H4 (cell line): ENCODE measurements at regions not wholly inside any gene's neighbourhood (a gene's known extent, or its start where the extent isn't known, plus 50 kb on each side); places are given as distances from the start of the nearest gene placed in this dataset.
"Not testable (repeated sequence)": the region's sequence is repeated elsewhere in the genome, so short reads cannot be mapped to it uniquely, and the experiment has no call there.

ENCODE experiments used
- DNase-seq: peaks from one replicate; pipeline ENCODE4 v3.0.0-alpha.2; 2015; ENCODE audit warnings: low spot score

DNA sequence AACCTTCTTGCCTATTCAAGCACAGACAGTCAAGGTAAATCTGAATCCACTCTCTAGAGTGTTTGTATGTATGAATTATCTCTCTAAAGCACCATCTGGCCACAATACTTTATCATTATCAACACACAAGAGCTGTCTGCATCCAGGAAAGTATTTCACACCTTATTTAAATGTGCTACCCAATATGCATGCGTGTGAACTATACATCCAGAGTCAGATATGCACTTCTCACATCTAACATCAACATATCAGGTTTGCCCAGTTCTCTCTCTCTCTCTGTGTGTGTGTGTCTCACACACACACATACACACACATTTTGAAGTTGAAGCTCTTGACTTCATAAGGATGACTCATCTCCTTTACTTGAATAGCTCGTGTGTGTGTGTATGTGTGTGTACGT lies 697.5 kb upstream of the PCDH20 start:
- DNase-seq: peak; percentile 5

DNA sequence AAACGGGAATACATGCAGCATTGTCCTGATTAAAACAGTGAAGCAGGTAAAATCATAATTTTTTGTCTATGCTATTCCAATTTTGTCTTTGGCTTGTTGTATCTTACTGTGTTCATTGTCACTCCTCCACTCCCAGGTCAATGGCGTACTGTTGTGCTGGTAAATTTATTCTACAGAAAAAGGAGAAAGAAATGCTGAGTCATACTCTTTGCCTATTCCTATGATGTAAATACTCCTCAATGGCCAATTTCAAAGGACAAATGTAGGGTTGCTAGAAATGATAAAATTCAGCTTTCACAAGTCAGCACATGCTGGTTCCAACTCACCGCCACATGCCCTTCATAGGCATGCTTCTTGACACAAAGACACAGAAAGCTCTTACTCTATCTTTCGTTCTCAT lies 694.4 kb upstream of the PCDH20 start:
- no peak for DNase-seq

DNA sequence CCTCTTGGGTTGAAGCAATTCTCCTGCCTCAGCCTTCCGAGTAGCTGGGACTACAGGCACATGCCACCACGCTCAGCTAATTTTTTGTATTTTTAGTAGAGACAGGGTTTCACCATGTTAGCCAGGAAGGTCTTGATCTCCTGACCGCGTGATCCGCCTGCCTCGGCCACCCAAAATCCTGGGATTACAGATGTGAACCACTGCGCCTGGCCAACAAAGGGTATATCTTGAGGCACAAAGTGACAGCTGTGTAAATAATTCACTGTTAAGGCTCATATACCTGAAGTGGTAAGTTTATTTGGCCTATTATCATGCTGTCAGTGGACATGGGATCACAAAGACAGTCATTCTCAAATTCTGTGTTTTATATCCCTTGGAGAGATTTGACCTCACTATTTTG lies 688.5 kb upstream of the PCDH20 start:
- not testable (repeated sequence) for DNase-seq

DNA sequence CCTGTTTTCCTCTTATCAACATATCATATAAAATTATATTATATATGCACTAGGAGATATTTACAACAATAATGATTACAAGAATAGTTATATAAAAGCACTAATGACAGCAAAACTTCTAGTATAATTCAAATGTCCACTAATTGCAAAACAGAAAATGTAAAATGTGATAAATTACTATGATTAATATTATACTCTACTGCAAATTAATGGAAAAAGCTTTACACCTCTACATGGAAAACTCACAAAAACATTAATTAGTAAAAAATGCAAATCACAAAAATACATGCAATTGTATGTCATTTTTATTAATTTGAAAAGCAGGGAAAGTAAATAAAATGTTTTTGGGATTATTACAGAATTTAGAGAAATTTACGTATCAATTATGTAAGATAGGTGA lies 681.0 kb upstream of the PCDH20 start:
- DNase-seq: no peak

DNA sequence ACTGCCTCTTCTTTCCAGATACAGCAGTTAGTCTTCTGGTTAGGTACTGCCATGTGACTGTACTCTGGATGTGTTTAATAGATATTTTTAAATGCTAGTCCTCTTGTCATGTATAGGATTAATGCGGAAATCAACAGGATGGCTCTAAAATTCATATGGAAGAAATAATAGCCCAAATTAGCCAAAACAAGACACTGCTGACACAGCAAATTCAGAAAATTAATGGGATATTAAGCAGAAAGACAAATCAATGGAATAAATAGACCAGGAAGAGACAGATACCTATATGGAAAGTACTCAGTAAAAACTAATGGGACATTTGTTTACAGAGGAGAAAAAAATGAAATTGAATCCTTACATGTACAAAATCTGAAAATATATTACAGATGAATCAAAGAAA lies 679.3 kb upstream of the PCDH20 start:
- no peak for DNase-seq

DNA sequence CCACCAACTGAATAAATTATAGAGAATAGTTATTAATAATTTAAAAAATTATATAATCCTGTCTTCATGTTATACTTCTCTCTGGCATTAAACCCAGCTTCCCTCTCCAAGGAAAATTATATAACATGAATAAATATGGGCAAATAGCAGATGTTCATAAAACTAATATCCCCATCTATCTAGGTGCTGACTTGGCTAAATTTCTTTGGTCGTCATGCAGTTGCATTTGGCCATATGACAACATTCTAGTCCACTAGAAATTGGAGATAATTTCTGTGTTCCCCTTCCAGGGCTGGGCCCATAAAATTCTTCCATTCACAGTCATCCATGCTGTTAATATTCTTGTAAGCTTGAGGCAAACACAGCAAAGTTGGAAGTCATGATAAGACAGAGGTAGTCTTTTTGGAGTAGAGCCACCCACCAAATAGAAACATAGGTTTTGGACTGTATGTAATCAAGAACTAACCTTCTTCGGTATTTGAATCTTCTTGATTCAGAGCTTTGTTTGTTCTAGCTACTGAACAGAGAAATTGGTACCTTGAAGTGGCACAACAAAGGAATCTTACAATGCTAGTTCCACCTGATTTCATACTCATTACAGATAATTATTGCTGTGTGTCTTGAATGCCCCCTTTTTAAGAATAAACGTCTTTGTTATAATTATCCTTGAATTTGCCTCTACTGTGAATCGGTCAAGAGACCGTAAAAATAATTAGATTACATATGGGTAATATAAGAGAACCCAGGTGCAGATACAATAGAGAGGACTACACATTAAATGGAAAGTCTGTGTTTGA lies 678.5 kb upstream of the PCDH20 start:
- no peak for DNase-seq

DNA sequence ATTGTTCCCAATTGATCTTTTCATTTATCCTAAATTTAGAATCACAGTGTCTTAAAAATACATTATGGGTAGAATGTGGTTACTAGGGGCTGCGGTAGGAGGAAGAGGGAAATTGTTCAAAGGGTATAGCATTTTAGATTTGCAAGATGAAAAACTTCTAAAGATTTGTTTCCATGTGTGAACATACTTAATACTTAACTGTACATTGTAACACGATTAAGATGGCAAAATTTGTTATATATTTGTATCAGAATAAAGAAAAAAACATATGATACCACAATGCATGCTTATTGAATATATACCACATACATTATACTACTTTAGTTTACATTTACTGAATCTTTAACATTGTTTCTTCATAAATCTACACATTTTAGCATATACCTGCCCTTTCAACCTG lies 677.3 kb upstream of the PCDH20 start:
- no peak for DNase-seq

DNA sequence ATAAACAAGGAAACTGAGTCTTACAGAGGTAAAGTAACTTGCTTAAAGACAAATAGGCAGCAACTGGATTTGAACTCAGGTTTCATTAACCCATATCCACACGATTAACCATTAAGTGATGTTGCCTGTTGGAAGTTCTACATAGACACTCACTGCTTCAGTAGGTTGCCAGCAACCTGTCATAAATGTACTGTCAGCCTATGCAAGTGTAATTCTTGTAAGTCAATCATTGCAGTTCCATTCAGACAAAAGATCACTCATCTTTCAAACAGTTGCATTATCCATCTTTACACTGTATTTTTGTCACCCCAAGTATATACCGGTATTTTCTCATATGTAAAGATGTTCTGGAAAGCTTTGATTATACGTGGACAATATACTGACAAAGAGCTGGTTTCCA lies 676.9 kb upstream of the PCDH20 start:
- DNase-seq: no peak

DNA sequence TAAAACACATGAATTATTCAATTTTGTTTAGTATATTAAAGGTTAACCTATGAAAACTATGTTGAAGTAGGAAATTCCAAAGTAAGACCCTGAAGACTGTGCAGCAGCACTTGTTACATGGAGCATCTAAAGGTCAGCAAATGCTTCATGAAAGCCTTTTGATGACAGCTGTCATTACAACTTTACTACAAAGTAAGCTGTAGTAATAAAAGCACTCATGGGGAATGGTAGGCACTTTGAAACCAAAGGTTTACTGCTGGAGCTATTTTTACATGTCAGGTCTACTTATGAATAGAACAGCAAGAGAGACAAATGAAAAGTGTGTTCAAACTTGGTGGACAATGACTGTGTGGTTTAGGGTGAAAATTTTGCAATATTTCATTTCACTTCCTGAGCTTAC lies 672.5 kb upstream of the PCDH20 start:
- no peak for DNase-seq

DNA sequence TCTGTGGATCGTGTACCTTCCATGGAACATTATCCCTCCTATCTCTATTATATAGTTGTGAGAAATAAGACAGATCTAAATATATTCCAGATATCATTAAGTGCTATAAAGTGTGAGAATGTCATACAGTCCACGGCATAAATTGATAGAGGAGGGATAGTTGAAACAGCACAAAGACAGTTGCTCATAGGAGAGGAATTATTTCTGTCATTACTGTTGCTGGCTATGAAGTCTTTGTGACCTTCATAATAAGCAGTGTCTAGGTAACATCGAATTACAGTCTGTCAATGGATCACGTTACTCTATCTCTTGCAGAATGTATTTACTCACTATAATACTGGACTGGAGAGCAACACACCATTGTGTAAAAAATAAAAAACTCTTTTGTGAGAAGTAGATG lies 671.5 kb upstream of the PCDH20 start:
- no peak for DNase-seq

DNA sequence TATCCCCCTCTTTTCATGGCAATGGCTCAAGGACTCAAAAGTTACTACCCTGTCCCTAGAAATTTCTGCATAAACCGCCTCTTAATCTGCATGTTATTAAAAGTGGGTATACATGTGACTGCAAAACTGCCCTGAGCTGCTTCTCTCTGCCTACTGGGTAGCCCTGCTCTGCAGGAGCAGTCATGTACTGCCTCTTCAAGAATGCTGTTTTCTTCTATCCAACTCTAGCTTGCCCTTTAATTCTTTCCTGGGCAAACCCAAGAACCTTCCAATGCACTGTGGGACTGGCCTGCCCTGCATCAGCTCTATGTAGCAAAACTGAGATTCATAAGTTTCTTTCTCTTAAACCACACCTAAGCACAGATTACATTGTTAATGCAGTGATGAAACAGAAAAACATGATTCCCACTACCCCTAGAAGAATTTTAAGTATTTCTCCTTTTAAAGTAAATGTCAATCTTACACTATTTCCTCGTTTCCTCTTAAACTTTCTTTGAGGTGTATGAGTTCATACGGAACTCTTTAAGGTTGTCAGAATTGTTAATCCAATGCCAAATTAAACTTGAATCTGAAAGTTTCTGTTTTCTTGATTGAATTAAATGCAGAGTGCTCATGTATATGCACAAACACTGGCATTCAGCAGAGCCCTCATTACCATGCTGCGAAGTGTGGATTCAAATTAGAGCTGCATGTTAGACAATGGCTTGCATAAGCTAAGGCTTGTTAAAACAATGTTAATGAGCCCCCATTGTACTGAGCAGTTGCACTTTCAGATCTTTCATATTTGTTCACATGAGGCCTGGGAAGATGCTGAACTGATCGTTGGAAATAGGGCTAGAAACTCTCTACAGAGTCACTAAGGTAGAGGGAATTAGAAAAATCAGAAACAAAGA lies 669.9 kb upstream of the PCDH20 start:
- no peak for DNase-seq

DNA sequence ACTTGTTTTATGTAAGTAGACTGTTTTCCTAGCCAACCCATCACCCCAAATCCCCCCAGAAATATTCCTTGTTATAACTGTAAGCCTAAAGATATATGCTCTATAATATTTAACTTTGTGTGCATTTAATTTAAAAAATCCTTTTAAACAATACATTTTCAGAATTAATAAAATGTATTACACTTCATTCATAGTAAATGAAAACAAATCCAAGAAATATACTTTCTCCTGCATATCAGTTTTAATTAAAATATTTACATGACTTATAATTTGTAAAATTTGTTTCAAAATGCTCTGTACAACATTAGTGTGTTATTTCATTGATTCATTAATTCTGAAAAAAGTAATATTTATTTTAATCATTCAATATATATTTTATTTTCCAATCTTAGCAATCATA lies 669.1 kb upstream of the PCDH20 start:
- DNase-seq: no peak

DNA sequence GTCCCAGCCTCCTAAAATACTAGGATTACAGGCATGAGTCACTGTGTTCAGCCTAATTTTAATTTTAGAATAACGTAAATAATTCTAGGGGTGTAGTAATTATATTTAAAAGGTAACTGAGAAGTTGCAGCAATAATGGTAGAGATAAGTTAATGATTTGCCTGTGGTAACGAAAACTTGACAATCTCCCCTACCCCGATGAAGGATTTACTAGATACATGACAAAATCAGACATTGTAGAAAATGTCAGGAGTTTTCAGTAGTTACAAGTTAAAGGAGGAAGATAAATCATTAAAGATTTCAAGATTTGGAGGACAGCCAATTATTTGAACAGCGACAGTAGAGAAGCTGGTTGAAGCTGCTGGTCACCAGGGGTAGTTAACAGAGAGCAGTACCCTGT lies 652.2 kb upstream of the PCDH20 start:
- DNase-seq: no peak

DNA sequence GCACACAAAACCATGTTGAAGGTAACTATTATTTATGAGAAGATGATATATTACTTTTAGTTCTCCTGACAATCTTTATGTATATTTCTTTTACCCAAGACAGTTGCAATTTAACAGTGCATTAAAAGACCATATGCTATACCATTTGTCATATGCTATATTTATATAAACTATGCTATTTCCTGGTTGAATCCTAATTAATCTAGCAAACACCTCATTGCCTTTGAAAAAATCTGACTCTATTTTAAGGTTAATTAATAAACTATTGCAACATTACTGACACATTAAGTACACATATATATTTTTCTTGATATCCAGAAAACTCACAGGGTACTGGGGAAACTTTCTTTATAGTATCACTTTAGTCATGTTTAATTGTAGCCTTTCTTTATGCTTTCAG lies 649.4 kb upstream of the PCDH20 start:
- no peak for DNase-seq

DNA sequence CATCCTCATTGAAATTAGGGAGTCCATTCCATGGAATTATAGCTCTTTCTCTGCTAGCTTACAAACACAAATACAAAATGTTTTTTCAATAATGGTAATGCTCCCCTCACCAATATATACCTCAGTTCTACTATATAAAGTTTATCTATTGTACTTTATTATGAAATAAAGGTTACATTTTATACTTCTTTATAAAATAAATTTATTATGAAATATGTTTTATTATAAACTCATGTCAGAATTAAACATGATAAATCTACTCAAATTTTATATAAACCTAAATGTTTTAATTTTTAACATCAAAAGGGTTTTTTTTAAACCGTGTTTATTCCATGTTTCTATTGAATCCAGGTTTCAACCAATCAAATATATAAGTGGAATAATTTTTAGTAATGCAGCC lies 646.1 kb upstream of the PCDH20 start:
- DNase-seq: no peak

DNA sequence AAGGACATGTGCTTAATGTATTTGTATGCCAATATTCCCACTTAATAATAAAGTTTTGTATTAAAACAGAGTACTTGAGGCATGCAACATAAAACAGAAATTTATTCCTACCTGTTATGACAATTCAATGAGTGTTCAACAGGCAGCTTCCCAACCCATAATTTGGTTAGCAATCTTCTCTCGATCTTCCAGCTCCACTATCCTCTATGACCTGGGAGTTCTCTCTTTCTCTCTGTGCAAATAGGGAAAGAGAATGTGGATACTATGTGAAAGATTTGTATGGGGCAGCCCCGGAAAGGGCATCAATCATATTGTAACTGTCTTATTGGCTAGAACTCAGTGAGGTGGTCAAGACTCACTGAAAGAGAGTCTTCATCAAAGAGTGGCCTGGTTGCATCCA lies 644.9 kb upstream of the PCDH20 start:
- no peak for DNase-seq

DNA sequence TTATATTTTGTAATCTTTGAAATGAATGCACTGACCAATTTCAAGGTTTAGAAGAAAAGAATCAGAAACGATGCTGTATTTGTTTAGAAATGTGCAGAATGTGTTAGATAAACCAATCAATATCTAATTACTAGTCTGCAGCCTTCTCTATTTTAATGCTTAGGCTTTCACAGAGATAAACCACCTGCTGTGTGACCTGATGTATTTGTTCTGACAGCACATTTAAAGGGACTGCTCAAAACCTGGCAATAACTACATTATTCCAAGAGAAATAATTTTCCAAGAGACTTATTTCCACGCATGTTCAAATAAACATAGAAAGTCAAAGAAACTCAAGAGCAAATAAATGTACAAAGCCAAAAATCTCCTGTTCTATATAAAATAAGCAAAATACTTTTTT lies 641.6 kb upstream of the PCDH20 start:
- DNase-seq: no peak

DNA sequence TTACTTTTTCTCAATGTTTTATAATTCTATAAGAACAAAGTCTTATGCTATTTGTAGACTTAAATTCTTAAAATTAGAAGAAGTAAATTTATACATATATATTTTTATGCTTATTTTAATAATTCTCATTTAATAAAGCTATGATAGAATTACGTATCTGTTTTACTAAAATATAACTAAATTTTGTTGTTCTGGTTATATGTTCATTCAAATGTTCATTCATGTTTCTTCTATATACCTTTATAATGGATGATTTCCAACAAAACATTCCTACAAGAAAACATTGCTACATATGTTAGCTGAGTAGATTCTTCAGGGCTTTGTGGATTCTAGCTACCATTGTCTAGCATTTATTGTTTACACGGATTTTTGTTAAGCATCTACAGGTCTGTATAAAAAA lies 634.3 kb upstream of the PCDH20 start:
- DNase-seq: no peak

DNA sequence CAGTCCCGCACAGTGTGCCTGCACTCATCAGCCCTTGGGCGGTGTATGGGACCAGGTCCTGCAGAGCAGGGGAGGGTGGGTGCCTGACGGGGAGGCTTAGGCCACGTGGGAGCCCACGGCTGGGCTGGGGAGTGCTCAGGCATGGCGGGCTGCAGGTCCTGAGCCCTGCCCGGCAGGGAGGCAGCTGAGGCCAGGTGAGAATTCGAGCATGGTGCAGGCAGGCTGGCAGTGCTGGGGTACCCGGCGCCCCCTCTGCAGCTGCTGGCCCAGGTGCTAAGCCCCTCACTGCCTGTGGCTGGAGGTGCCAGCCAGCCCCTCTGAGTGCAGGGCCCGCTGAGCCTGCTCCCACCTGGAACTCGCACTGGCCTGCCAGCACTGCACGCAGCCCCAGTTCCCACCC lies 630.9 kb upstream of the PCDH20 start:
- no peak for DNase-seq

DNA sequence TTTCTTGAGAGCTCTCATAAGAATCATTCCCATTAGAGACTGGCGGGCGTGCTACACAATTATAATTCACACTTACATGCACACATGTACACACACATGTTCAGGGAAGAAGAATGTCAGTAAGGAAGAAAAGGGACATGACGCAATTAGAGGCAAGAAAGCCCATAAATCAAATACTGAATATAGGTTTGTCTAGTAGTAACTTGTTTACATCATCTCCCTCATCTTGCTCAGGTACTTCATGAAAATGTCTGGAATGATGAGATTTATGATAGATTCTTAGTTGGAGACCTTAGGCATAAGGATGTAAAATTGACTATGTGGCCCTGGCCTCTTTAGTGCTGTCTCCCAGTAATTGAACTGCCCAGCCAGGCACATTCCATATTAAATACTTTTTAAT lies 628.0 kb upstream of the PCDH20 start:
- no peak for DNase-seq

DNA sequence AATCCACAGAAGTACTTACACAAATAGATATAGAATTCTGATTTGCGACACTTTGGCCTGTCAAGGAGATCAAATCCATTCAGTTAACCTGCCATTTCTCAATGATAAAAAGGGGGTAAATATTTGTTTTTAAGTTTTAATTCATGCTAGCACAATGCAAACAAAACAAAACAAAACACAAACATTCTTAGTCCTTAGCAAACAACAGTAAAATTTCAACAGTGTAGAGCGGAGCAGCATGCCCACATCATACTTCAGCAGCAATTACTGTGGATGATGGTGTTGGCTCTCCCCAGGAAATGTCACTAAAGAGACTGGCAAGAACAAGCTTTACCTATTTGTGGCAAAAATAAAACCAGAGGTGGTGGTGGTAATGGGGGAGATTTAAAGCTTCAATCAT lies 625.2 kb upstream of the PCDH20 start:
- DNase-seq: no peak

DNA sequence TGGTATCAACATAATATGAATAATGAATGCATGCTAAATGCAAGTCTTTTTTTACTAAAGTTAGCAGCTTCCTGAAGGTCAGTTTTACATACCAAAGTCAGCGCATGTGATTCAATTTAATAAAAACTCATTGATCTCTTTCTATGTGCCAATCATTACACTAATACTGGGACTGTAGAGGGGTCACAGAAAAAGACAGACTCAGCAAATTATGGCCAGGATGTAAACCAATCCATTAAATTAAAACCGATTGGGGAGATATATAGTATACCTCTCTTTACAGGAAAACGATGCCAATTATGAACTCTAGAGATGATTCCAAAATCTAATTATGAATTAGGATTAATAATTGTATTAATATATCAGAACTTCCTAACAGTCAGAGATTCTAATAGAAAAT lies 624.4 kb upstream of the PCDH20 start:
- no peak for DNase-seq

DNA sequence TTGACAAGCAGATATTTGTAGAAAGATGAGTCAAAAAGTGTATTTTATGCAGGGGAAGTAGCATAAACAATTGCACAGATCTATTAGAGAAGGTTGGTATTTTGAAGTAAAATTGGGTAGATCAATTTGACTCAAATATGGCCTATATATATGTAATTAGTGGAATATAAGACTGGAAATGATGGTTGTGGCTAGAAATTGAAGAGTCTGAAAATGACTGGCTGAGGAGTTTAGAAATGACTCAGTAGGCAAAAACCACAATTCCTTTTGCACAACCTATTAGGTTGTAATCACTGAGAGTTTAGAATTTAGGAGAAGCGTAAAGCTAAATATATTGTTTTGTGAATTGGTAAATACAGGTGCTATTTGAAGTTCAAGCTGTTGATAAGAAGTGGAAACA lies 622.6 kb upstream of the PCDH20 start:
- DNase-seq: no peak
